Testis (tissue), 2 donors: ENCODE measurements at regions not wholly inside any gene's neighbourhood (a gene's known extent, or its start where the extent isn't known, plus 50 kb on each side); places are given as distances from the start of the nearest gene placed in this dataset.

Source experiments
- POLR2A ChIP-seq: fragments of 450-650 bp; IDR thresholded peaks from one replicate; pipeline ENCODE4 v1.6.1; 2017; ENCODE audit warnings: antibody characterized with exemption, mild to moderate bottlenecking, moderate library complexity
- TF ChIP-seq, protein P1 (sequence below), 3 experiments: fragments of 450-650 bp in 2 of 3; fragments of 200-600 bp in 1 of 3; sonication (generic) in 1 of 3; IDR thresholded peaks; one replicate each; pipeline ENCODE4 v1.5.1; 2016 to 2019; ENCODE audit warnings: antibody characterized with exemption in 3 of 3, mild to moderate bottlenecking in 2 of 3, moderate library complexity in 1 of 3

DNA sequence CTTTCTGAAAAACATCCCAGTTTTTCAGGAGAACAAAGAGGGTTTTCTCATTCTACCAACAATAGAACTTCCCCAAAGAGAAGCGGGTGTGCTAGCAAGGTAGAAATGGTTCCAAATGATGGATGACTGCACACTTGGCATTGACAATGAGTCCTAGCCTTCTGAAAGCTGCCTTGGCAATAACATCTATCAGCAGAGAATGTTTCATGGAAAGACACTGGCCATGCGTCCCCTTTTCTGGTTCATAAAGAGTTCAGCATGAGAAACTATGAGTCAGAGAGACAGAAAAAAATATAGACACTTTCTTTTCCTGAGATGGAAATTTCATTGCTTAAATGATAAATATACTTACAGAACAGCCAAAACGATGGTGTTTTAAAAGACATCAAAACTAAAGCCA lies 236.9 kb upstream of the PRKX start:
- TF ChIP-seq, protein P1, sequence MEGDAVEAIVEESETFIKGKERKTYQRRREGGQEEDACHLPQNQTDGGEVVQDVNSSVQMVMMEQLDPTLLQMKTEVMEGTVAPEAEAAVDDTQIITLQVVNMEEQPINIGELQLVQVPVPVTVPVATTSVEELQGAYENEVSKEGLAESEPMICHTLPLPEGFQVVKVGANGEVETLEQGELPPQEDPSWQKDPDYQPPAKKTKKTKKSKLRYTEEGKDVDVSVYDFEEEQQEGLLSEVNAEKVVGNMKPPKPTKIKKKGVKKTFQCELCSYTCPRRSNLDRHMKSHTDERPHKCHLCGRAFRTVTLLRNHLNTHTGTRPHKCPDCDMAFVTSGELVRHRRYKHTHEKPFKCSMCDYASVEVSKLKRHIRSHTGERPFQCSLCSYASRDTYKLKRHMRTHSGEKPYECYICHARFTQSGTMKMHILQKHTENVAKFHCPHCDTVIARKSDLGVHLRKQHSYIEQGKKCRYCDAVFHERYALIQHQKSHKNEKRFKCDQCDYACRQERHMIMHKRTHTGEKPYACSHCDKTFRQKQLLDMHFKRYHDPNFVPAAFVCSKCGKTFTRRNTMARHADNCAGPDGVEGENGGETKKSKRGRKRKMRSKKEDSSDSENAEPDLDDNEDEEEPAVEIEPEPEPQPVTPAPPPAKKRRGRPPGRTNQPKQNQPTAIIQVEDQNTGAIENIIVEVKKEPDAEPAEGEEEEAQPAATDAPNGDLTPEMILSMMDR (IDR thresholded peaks at IDR 0.05), result no peak
- TF ChIP-seq POLR2A, result no peak
